ENCODE measurements at regions not wholly inside any gene's neighbourhood (a gene's known extent, or its start where the extent isn't known, plus 50 kb on each side); places are given as distances from the start of the nearest gene placed in this dataset.

DNA sequence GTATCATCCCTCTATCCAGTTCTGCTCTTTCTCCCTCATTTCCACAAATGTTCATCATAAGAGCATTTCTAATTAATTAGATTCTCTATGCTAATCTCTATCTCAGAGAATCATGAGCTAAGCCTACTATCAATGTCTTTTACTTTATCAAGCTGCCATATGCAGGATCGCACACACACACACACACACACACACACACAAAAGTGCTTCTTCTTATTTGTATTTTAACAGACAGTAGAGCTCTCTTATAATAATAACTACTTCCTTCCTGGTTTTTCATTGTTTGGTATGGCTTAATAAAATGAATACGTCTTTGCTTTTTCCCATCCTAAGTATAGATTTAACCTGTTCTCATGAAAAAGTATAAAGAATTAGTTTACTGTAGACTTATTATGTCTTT is 170.2 kb downstream of the HAO1 start:
- TF ChIP-seq, protein P1, sequence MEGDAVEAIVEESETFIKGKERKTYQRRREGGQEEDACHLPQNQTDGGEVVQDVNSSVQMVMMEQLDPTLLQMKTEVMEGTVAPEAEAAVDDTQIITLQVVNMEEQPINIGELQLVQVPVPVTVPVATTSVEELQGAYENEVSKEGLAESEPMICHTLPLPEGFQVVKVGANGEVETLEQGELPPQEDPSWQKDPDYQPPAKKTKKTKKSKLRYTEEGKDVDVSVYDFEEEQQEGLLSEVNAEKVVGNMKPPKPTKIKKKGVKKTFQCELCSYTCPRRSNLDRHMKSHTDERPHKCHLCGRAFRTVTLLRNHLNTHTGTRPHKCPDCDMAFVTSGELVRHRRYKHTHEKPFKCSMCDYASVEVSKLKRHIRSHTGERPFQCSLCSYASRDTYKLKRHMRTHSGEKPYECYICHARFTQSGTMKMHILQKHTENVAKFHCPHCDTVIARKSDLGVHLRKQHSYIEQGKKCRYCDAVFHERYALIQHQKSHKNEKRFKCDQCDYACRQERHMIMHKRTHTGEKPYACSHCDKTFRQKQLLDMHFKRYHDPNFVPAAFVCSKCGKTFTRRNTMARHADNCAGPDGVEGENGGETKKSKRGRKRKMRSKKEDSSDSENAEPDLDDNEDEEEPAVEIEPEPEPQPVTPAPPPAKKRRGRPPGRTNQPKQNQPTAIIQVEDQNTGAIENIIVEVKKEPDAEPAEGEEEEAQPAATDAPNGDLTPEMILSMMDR (IDR thresholded peaks at IDR 0.05; ENCODE audit: low read depth, low read length, missing input control), result no peak
- TF ChIP-seq YY1 (IDR thresholded peaks at IDR 0.05), result no peak
- TF ChIP-seq, protein P2, sequence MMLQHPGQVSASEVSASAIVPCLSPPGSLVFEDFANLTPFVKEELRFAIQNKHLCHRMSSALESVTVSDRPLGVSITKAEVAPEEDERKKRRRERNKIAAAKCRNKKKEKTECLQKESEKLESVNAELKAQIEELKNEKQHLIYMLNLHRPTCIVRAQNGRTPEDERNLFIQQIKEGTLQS (IDR thresholded peaks at IDR 0.05), result no peak
- TF ChIP-seq SP1 (IDR thresholded peaks at IDR 0.05), result no peak
- TF ChIP-seq FOXA2 (IDR thresholded peaks at IDR 0.05), result no peak
- TF ChIP-seq, protein P3, sequence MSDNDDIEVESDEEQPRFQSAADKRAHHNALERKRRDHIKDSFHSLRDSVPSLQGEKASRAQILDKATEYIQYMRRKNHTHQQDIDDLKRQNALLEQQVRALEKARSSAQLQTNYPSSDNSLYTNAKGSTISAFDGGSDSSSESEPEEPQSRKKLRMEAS (IDR thresholded peaks at IDR 0.05), result no peak
- no peak for TF ChIP-seq TAF1 (conservative IDR thresholded peaks at IDR 0.05)
- no peak for TF ChIP-seq RAD21 (IDR thresholded peaks at IDR 0.05)
- TF ChIP-seq HNF4G (IDR thresholded peaks at IDR 0.05), result no peak
- no peak for TF ChIP-seq JUND (IDR thresholded peaks at IDR 0.05)
- TF ChIP-seq FOXA1 (IDR thresholded peaks at IDR 0.05), result no peak

Measured in liver (tissue), 3 donors.